ENCODE measurements at regions not wholly inside any gene's neighbourhood (a gene's known extent, or its start where the extent isn't known, plus 50 kb on each side); places are given as distances from the start of the nearest gene placed in this dataset.

GRCh38 chr9:93730217-93730616, 153.8 kb downstream of the PHF2 start:
- DNase-seq (ENCODE audit: low read depth), result no peak
